ENCODE measurements at regions not wholly inside any gene's neighbourhood (a gene's known extent, or its start where the extent isn't known, plus 50 kb on each side); places are given as distances from the start of the nearest gene placed in this dataset.

GRCh38 chr14:76958020-76958979 is 70.2 kb downstream of the IRF2BPL start:
- no peak overlapping the region for H3K27ac ChIP-seq (ENCODE audit: low read length)
- H3K4me1 ChIP-seq (ENCODE audit: insufficient read depth, low read length) = peaks cover 63% of the 10 kb centered on the region
- DNase-seq (no peak), ATAC-seq (ENCODE audit: insufficient read depth, low read depth) (no peak)
- H3K27me3 ChIP-seq (ENCODE audit: insufficient read depth, low read length, poor library complexity) = no peaks in the 10 kb centered on the region
- H3K9ac ChIP-seq (ENCODE audit: low read depth, low read length) = no peak overlapping the region
- H3K9me3 ChIP-seq (ENCODE audit: insufficient read depth, low read length, severe bottlenecking) = no peaks in the 10 kb centered on the region
- H4K20me1 ChIP-seq (ENCODE audit: insufficient read depth, low read length) = no peaks in the 10 kb centered on the region
- no peaks in the 10 kb centered on the region for H3K36me3 ChIP-seq (ENCODE audit: insufficient read depth, low read length)
- TF ChIP-seq EZH2 (IDR thresholded peaks at IDR 0.05; ENCODE audit: borderline replicate concordance, low read depth, low read length, severe bottlenecking) (no peak), CTCF (IDR thresholded peaks at IDR 0.05; ENCODE audit: borderline replicate concordance, extremely low read depth, low read length, poor library complexity, severe bottlenecking) (no peak)
- no peak overlapping the region for H2AFZ ChIP-seq (ENCODE audit: low read depth, low read length)
- H3K4me2 ChIP-seq (ENCODE audit: insufficient read depth, low read length) = peak overlapping the region; percentile 94; the same call in 1 of the 2 replicates
- H3K79me2 ChIP-seq (ENCODE audit: insufficient read depth, low read length) = no peaks in the 10 kb centered on the region
- no peak overlapping the region for H3K4me3 ChIP-seq (ENCODE audit: low read depth in 1 of 2, low read length in 2 of 2)

DNA sequence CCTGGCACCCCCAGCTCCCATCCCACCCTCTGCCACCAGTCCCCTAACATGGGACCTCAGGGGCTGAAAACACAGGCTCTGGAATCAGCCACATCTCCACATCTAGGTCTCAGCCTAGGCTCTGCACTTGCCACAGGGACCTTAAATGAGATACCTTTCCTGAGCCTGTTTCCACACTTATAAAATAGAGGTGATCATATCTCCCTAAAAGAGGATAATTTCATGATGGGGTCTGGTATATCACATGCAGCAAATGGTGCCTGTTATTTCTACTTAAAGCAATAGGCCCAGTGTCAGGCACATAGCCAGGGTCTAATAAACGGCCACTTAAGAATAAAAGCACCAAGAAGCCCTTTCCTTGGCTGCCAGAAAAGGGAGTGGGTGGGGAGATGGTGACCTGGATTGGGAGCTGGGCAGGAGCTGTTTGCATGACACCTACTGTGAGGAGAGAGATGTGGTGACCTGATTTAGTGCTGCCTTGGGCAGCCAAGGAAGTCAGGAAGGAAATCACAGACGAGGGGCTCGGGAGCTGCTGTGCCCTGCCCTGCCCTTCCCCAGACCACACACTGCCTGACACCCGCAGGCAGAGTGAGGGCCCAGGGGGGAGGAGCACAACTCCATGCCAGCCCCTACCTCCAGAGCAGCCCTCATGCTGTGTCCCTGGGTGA is 71.2 kb downstream of the IRF2BPL start:
- Histone ChIP-seq H2AFZ (ENCODE audit: low read depth, low read length) (no peak overlapping the region), H3K9me3 (ENCODE audit: insufficient read depth, low read length, severe bottlenecking) (no peaks in the 10 kb centered on the region), H4K20me1 (ENCODE audit: insufficient read depth, low read length) (no peaks in the 10 kb centered on the region), H3K27ac (ENCODE audit: low read length) (peak overlapping the region; percentile 92), H3K36me3 (ENCODE audit: insufficient read depth, low read length) (no peaks in the 10 kb centered on the region), H3K4me2 (ENCODE audit: insufficient read depth, low read length) (peak overlapping the region; percentile 94), H3K79me2 (ENCODE audit: insufficient read depth, low read length) (no peaks in the 10 kb centered on the region), H3K9ac (ENCODE audit: low read depth, low read length) (peak overlapping the region; percentile 60), H3K4me1 (ENCODE audit: insufficient read depth, low read length) (peaks cover 57% of the 10 kb centered on the region), H3K4me3 (ENCODE audit: low read depth in 1 of 2, low read length in 2 of 2) (peak overlapping the region in 1 of 2 experiments; percentile 65; a peak in 3 of 4 replicates), H3K27me3 (ENCODE audit: insufficient read depth, low read length, poor library complexity) (no peaks in the 10 kb centered on the region)
- TF ChIP-seq EZH2 (IDR thresholded peaks at IDR 0.05; ENCODE audit: borderline replicate concordance, low read depth, low read length, severe bottlenecking) = no peak
- TF ChIP-seq CTCF (IDR thresholded peaks at IDR 0.05; ENCODE audit: borderline replicate concordance, extremely low read depth, low read length, poor library complexity, severe bottlenecking) = no peak
- no peak for ATAC-seq (ENCODE audit: insufficient read depth, low read depth)
- peak; percentile 53 for DNase-seq

DNA sequence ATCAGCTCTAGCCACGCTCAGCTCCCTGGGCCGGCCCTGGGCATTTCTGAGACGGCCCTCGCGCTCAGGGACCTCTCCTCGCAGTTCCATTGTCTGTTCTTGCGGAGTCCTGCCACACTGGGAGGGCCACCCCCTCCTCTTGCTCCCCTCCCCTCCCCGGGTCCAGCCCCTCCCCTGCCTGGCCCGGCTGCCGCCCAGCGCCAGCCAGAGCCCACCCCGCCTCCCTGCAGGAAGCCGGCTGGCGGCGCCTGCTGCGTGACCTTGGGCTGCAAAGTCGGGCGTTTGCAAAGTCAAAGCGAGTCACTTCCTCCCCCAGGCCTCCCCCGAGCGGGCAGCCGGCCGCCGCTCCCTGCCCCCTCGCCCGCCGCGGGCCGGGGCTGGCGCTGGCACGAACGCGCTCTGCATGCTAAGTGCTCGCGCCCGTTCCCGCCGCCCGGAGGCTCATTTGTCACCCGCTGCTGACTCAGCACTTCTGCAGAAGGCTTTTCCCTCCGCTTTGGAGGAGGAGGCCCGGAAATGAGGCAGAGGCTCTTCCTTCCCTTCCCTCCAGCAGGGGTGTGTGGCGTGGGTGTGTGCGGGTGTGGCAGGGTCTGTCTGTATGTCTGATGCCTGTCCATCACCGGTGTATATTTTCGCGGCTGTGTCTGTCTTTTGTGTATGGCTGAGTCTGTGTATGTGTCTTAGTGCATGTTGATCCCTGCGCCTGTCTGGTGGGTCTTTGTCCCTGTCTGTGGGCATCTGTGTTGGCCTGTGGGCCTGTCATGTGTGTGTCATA is 72.0 kb downstream of the IRF2BPL start:
- Histone ChIP-seq H3K36me3 (ENCODE audit: insufficient read depth, low read length) (no peaks in the 10 kb centered on the region), H3K9me3 (ENCODE audit: insufficient read depth, low read length, severe bottlenecking) (no peaks in the 10 kb centered on the region), H3K4me3 (ENCODE audit: low read depth in 1 of 2, low read length in 2 of 2) (peak overlapping the region; percentile 11 to 65; a peak in 3 of 4 replicates), H3K4me1 (ENCODE audit: insufficient read depth, low read length) (peaks cover 49% of the 10 kb centered on the region), H2AFZ (ENCODE audit: low read depth, low read length) (peak overlapping the region; percentile 58), H3K27me3 (ENCODE audit: insufficient read depth, low read length, poor library complexity) (no peaks in the 10 kb centered on the region), H4K20me1 (ENCODE audit: insufficient read depth, low read length) (no peaks in the 10 kb centered on the region), H3K4me2 (ENCODE audit: insufficient read depth, low read length) (peak overlapping the region; percentile 94), H3K9ac (ENCODE audit: low read depth, low read length) (peak overlapping the region; percentile 60), H3K79me2 (ENCODE audit: insufficient read depth, low read length) (no peaks in the 10 kb centered on the region), H3K27ac (ENCODE audit: low read length) (peak overlapping the region; percentile 92)
- TF ChIP-seq CTCF (IDR thresholded peaks at IDR 0.05; ENCODE audit: borderline replicate concordance, extremely low read depth, low read length, poor library complexity, severe bottlenecking) (no peak), EZH2 (IDR thresholded peaks at IDR 0.05; ENCODE audit: borderline replicate concordance, low read depth, low read length, severe bottlenecking) (no peak)
- ATAC-seq (ENCODE audit: insufficient read depth, low read depth) (peak; percentile 71), DNase-seq (peak; percentile 92)

Measured in DND-41 (cell line).